ENCODE measurements at regions not wholly inside any gene's neighbourhood (a gene's known extent, or its start where the extent isn't known, plus 50 kb on each side); places are given as distances from the start of the nearest gene placed in this dataset.

GRCh38 chr6:167735084-167735950 lies 91.4 kb upstream of the AFDN start (continued):
- TF ChIP-seq NCOA5 (CRISPR knock-in tag; IDR thresholded peaks at IDR 0.05) (no peak), HNF1B (CRISPR knock-in tag; IDR thresholded peaks at IDR 0.05) (peak; percentile 88), TCF12 (IDR thresholded peaks at IDR 0.05) (no peak), TCF12 (CRISPR knock-in tag; IDR thresholded peaks at IDR 0.05) (peak; percentile 99), U2AF2 (IDR thresholded peaks at IDR 0.05; ENCODE audit: low read depth, low read length) (no peak), THAP9 (CRISPR knock-in tag; IDR thresholded peaks at IDR 0.05; ENCODE audit: borderline replicate concordance) (no peak), SSRP1 (CRISPR knock-in tag; IDR thresholded peaks at IDR 0.05) (peak; percentile 68; the same call in 1 of the 2 replicates), FOXK1 (CRISPR knock-in tag; IDR thresholded peaks at IDR 0.05; ENCODE audit: borderline replicate concordance, low read depth) (peak; percentile 43; the same call in 1 of the 2 replicates), GTF2F1 (IDR thresholded peaks at IDR 0.05; ENCODE audit: low read length) (no peak), HNRNPK (IDR thresholded peaks at IDR 0.05; ENCODE audit: low read depth, low read length, poor library complexity, severe bottlenecking) (no peak), ZNF878 (CRISPR knock-in tag; IDR thresholded peaks at IDR 0.05) (no peak), ZBTB1 (CRISPR knock-in tag; IDR thresholded peaks at IDR 0.05; ENCODE audit: borderline replicate concordance) (no peak), HDAC2 (CRISPR knock-in tag; IDR thresholded peaks at IDR 0.05) (peak; percentile 69), PRPF4 (IDR thresholded peaks at IDR 0.05; ENCODE audit: low read depth, low read length, poor library complexity, severe bottlenecking) (no peak), CSRNP1 (CRISPR knock-in tag; IDR thresholded peaks at IDR 0.05) (no peak), KDM2A (CRISPR knock-in tag; IDR thresholded peaks at IDR 0.05; ENCODE audit: borderline replicate concordance, low read depth) (no peak), ZNF430 (CRISPR knock-in tag; IDR thresholded peaks at IDR 0.05) (no peak), FOXA3 (CRISPR knock-in tag; IDR thresholded peaks at IDR 0.05) (peak; percentile 74; the same call in 1 of the 2 replicates), ZNF800 (CRISPR knock-in tag; IDR thresholded peaks at IDR 0.05) (no peak), RNF2 (conservative IDR thresholded peaks at IDR 0.05; ENCODE audit: low read depth) (no peak), ZNF101 (CRISPR knock-in tag; IDR thresholded peaks at IDR 0.05; ENCODE audit: borderline replicate concordance, low read depth) (no peak), ZFP36L1 (CRISPR knock-in tag; IDR thresholded peaks at IDR 0.05) (0 out of 2 replicates have a peak, but pooled peaks have one; percentile 63)
